ENCODE measurements at regions not wholly inside any gene's neighbourhood (a gene's known extent, or its start where the extent isn't known, plus 50 kb on each side); places are given as distances from the start of the nearest gene placed in this dataset.

DNA sequence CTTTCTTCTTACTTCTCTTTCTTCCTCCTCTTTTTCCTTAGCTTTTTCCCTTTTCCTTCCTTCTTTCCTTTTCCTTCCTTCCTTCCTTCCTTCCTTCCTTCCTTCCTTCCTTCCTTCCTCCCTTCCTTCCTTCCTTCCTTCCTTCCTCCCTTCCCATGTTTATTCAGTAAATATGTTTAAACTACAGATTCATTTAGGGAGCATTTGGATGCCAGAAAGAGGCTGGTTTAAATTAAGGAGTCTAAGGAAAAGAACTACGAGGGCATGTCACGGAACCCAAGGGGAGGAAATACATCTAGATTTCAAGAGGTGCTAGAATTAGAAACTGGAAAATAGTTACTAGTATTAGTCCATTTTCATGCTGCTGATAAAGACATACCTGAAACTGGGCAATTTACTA lies 320.0 kb upstream of the ARRDC3 start:
- 63 to 67% methylated on average over 2 of the region's 2 CpGs for WGBS, 2 donors
- no peaks in the 10 kb centered on the region for H3K27me3 ChIP-seq
- TF ChIP-seq, protein P1, sequence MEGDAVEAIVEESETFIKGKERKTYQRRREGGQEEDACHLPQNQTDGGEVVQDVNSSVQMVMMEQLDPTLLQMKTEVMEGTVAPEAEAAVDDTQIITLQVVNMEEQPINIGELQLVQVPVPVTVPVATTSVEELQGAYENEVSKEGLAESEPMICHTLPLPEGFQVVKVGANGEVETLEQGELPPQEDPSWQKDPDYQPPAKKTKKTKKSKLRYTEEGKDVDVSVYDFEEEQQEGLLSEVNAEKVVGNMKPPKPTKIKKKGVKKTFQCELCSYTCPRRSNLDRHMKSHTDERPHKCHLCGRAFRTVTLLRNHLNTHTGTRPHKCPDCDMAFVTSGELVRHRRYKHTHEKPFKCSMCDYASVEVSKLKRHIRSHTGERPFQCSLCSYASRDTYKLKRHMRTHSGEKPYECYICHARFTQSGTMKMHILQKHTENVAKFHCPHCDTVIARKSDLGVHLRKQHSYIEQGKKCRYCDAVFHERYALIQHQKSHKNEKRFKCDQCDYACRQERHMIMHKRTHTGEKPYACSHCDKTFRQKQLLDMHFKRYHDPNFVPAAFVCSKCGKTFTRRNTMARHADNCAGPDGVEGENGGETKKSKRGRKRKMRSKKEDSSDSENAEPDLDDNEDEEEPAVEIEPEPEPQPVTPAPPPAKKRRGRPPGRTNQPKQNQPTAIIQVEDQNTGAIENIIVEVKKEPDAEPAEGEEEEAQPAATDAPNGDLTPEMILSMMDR (IDR thresholded peaks at IDR 0.05), result no peak
- intact Hi-C loops (cut with DNase I), result no loop called here
- no peaks in the 10 kb centered on the region for H3K4me1 ChIP-seq
- H3K4me3 ChIP-seq, result no peak overlapping the region
- no peak for FAIRE-seq
- H3K27ac ChIP-seq, result no peak overlapping the region
- H3K36me3 ChIP-seq, result no peaks in the 10 kb centered on the region
- no peaks in the 10 kb centered on the region for H3K9me3 ChIP-seq
- no peak for ATAC-seq
- no peak for DNase-seq

DNA sequence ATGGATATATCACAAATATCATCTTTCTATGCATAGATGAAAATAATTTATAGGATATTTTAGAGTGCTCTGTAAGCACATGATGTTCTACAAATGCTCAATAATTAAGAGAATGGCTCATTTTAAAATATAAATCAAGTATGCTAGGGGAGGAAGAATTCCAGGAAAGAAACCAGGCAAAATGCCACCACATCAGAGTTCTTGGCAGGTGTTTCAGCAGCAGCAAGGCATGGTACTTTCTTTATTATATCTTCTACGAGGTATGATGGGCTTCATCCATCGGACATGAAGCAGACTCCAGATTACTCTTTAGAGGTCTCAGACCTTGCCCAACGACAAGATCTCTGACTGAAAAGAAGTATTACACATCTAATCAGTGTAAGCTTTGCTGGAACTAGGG lies 316.3 kb upstream of the ARRDC3 start:
- intact Hi-C loops (cut with DNase I), result no loop called here
- ATAC-seq, result no peak
- WGBS, 2 donors, result 60 to 65% methylated on average over 3 of the region's 3 CpGs
- FAIRE-seq, result no peak
- no peaks in the 10 kb centered on the region for H3K27me3 ChIP-seq
- H3K4me1 ChIP-seq, result no peaks in the 10 kb centered on the region
- H3K36me3 ChIP-seq, result no peaks in the 10 kb centered on the region
- H3K27ac ChIP-seq, result no peak overlapping the region
- DNase-seq, result no peak
- TF ChIP-seq, protein P1 (IDR thresholded peaks at IDR 0.05), result no peak
- no peaks in the 10 kb centered on the region for H3K9me3 ChIP-seq
- no peak overlapping the region for H3K4me3 ChIP-seq

DNA sequence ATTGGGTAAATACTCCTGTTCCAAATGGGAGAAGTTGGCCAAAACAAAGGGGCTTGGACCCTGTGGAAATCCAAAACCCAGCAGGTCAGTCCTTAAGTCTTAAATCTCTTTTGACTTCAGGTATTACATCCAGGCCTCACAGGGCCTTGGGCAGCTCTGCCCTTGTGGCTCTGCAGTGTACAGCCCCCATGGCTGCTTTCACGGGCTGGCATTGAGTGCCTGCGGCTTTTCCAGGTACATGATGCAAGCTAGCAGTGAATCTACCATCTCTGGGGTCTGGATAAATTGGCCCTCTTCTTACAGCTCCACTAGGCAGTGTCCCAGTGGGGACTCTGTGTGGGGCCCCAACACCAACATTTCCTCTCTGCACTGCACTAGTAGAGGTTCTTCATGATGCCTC lies 308.5 kb upstream of the ARRDC3 start:
- Histone ChIP-seq H3K27ac (no peak overlapping the region), H3K4me3 (no peak overlapping the region), H3K27me3 (no peaks in the 10 kb centered on the region), H3K36me3 (no peaks in the 10 kb centered on the region), H3K4me1 (no peaks in the 10 kb centered on the region), H3K9me3 (no peaks in the 10 kb centered on the region)
- 66 to 89% methylated on average over 2 of the region's 2 CpGs for WGBS, 2 donors
- DNase-seq, result no peak
- ATAC-seq, result no peak
- intact Hi-C loops (cut with DNase I), result no loop called here
- TF ChIP-seq, protein P1 (IDR thresholded peaks at IDR 0.05), result no peak
- no peak for FAIRE-seq

DNA sequence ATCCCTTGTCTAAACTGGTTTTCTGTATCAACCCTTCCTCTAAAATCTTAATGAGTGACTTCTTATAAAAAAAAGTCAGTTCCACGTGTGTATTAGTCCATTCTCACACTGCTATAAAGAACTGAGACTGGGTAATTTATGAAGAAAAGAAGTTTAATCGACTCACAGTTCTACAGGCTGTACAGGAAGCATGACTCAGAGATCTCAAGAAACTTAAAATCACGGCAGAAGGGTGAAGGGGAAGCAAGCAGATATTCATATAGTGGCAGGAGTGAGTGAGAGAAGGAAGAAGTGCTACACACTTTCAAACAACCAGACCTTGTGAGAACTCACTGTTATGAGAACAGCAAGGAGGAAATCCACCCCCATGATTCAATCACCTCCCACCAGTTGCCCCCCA lies 307.8 kb upstream of the ARRDC3 start:
- no peaks in the 10 kb centered on the region for H3K36me3 ChIP-seq
- DNase-seq, result no peak
- no peaks in the 10 kb centered on the region for H3K27me3 ChIP-seq
- H3K9me3 ChIP-seq, result no peaks in the 10 kb centered on the region
- H3K27ac ChIP-seq, result no peak overlapping the region
- no peaks in the 10 kb centered on the region for H3K4me1 ChIP-seq
- 48 to 57% methylated on average over 3 of the region's 3 CpGs for WGBS, 2 donors
- FAIRE-seq, result no peak
- intact Hi-C loops (cut with DNase I), result no loop called here
- no peak overlapping the region for H3K4me3 ChIP-seq
- TF ChIP-seq, protein P1 (IDR thresholded peaks at IDR 0.05), result no peak
- no peak for ATAC-seq

DNA sequence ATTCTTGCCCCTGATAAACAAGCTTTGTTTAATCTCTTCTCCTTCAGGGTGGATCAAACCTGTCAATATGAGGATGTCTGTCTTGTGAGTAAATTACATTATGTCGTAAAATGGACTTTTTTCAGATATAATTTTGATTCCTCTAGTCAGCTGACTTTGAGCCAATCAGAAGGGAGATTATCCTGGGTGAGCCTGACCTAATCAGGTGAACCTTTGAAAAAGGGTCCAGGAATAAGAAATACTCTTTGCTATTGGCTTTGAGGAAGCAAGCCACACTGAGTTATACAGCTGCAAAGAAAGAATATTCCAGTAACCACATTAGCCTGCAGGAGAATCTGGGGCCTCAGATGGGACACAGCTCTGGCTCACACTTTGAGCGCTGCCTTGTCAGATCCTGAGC lies 304.3 kb upstream of the ARRDC3 start:
- no peak for ATAC-seq
- H3K36me3 ChIP-seq, result no peaks in the 10 kb centered on the region
- WGBS, 2 donors, result 47 to 57% methylated on average over 2 of the region's 2 CpGs
- no peaks in the 10 kb centered on the region for H3K4me1 ChIP-seq
- no peak for FAIRE-seq
- no peaks in the 10 kb centered on the region for H3K9me3 ChIP-seq
- TF ChIP-seq, protein P1 (IDR thresholded peaks at IDR 0.05), result no peak
- no peak overlapping the region for H3K27ac ChIP-seq
- H3K27me3 ChIP-seq, result no peaks in the 10 kb centered on the region
- intact Hi-C loops (cut with DNase I), result no loop called here
- H3K4me3 ChIP-seq, result no peak overlapping the region
- DNase-seq, result no peak
